ENCODE measurements at regions not wholly inside any gene's neighbourhood (a gene's known extent, or its start where the extent isn't known, plus 50 kb on each side); places are given as distances from the start of the nearest gene placed in this dataset.
"Not testable (repeated sequence)": the region's sequence is repeated elsewhere in the genome, so short reads cannot be mapped to it uniquely, and the experiment has no call there.

- TF ChIP-seq, protein P1, sequence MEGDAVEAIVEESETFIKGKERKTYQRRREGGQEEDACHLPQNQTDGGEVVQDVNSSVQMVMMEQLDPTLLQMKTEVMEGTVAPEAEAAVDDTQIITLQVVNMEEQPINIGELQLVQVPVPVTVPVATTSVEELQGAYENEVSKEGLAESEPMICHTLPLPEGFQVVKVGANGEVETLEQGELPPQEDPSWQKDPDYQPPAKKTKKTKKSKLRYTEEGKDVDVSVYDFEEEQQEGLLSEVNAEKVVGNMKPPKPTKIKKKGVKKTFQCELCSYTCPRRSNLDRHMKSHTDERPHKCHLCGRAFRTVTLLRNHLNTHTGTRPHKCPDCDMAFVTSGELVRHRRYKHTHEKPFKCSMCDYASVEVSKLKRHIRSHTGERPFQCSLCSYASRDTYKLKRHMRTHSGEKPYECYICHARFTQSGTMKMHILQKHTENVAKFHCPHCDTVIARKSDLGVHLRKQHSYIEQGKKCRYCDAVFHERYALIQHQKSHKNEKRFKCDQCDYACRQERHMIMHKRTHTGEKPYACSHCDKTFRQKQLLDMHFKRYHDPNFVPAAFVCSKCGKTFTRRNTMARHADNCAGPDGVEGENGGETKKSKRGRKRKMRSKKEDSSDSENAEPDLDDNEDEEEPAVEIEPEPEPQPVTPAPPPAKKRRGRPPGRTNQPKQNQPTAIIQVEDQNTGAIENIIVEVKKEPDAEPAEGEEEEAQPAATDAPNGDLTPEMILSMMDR (IDR thresholded peaks at IDR 0.05; ENCODE audit: insufficient read depth, low read length, poor library complexity, severe bottlenecking), result no peak
- no peaks in the 10 kb centered on the region for H3K27me3 ChIP-seq (ENCODE audit: control insufficient read depth, insufficient read depth, low read length)
- no peak for DNase-seq (ENCODE audit: low read depth)
Observed at GRCh38 chr10:78441694-78442093, 408.0 kb downstream of the RPS24 start.

GRCh38 chr10:78442836-78443550 is 409.3 kb downstream of the RPS24 start:
- TF ChIP-seq, protein P1 (IDR thresholded peaks at IDR 0.05; ENCODE audit: insufficient read depth, low read length, poor library complexity, severe bottlenecking), result no peak
- H3K27me3 ChIP-seq (ENCODE audit: control insufficient read depth, insufficient read depth, low read length), result no peaks in the 10 kb centered on the region
- no peak overlapping the region for H3K4me3 ChIP-seq (ENCODE audit: low read depth, low read length)
- DNase-seq (ENCODE audit: low read depth), result no peak
- H3K36me3 ChIP-seq (ENCODE audit: control insufficient read depth, insufficient read depth, low read length), result no peaks in the 10 kb centered on the region

More at GRCh38 chr10:78441694-78442093, 408.0 kb downstream of the RPS24 start:
- no peaks in the 10 kb centered on the region for H3K36me3 ChIP-seq (ENCODE audit: control insufficient read depth, insufficient read depth, low read length)
- H3K4me3 ChIP-seq (ENCODE audit: low read depth, low read length), result no peak overlapping the region

DNA sequence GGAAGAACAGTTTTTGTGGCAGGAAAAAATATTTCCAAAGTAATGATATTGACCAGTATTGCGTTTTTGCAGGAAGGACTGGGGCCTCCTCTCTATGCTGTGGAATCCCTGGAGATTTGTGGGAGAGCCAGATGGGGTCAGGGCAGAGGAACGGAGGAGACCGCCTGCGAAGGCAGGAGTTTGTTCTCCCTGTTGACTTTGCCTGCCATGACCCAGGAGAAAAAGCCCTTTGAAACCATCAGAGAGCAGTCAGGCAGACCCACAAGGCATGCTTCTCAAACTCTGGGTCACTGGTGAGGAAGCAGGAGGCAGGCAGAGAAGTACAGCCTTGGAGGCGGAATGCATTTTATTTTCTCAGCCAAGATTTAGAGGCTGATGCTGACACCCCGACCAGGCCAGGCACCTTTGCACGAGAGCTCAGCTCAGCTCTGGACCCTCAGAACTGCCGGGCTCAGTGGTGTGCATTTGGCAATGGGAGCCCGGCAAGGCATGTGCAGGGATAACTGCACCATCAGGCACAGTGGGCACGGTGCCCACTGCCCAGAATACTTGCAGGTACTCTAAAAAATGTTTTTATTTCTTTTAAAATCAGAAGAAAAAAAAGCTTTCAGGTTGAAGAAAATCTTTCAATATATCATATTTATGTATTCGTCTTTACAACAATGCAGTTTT is 410.4 kb downstream of the RPS24 start:
- Histone ChIP-seq H3K4me3 (ENCODE audit: low read depth, low read length) (no peak overlapping the region), H3K27me3 (ENCODE audit: control insufficient read depth, insufficient read depth, low read length) (no peaks in the 10 kb centered on the region), H3K36me3 (ENCODE audit: control insufficient read depth, insufficient read depth, low read length) (no peaks in the 10 kb centered on the region)
- no peak for DNase-seq (ENCODE audit: low read depth)
- TF ChIP-seq, protein P1 (IDR thresholded peaks at IDR 0.05; ENCODE audit: insufficient read depth, low read length, poor library complexity, severe bottlenecking), result no peak

- H3K36me3 ChIP-seq (ENCODE audit: control insufficient read depth, insufficient read depth, low read length); H3K4me3 ChIP-seq (ENCODE audit: low read depth, low read length); DNase-seq (ENCODE audit: low read depth); H3K27me3 ChIP-seq (ENCODE audit: control insufficient read depth, insufficient read depth, low read length): not testable (repeated sequence)
Observed at GRCh38 chr10:78444741-78445140, 411.1 kb downstream of the RPS24 start.

- Histone ChIP-seq H3K27me3 (ENCODE audit: control insufficient read depth, insufficient read depth, low read length) (no peaks in the 10 kb centered on the region), H3K4me3 (ENCODE audit: low read depth, low read length) (no peak overlapping the region), H3K36me3 (ENCODE audit: control insufficient read depth, insufficient read depth, low read length) (no peaks in the 10 kb centered on the region)
- TF ChIP-seq, protein P1 (IDR thresholded peaks at IDR 0.05; ENCODE audit: insufficient read depth, low read length, poor library complexity, severe bottlenecking), result no peak
- no peak for DNase-seq (ENCODE audit: low read depth)
Observed at GRCh38 chr10:78445308-78445707, 411.6 kb downstream of the RPS24 start.

DNA sequence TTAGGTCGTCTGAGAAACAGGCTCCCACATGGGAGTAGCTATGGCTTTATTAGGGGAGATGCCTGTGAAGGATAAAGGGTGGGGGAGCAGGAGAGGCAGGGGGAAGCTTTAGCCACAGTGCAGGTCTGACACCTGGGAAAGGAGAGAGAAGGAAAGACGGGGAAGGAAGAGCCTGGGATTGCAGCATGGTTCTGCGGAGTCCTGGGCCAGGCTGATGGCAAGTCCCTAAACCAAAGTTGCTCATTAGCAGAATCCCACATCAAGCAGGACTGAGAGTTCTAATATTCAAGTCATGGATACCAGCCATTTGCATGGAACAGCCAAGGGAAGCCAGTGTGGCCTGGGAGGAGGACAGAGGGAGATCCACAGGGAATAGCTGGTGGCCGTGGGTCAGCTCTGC is 414.8 kb downstream of the RPS24 start:
- DNase-seq (ENCODE audit: low read depth), result no peak
- Histone ChIP-seq H3K4me3 (ENCODE audit: low read depth, low read length) (no peak overlapping the region), H3K27me3 (ENCODE audit: control insufficient read depth, insufficient read depth, low read length) (peaks cover 4% of the 10 kb centered on the region), H3K36me3 (ENCODE audit: control insufficient read depth, insufficient read depth, low read length) (no peaks in the 10 kb centered on the region)
- TF ChIP-seq, protein P1 (IDR thresholded peaks at IDR 0.05; ENCODE audit: insufficient read depth, low read length, poor library complexity, severe bottlenecking), result no peak
